HEK293T (cell line): ENCODE measurements at regions not wholly inside any gene's neighbourhood (a gene's known extent, or its start where the extent isn't known, plus 50 kb on each side); places are given as distances from the start of the nearest gene placed in this dataset.

ENCODE experiments used
- CTCF ChIA-PET: fragments of 350-600 bp; formaldehyde crosslinking; extraction: SDS; loops from one replicate; lab custom pipeline; 2021; ENCODE audit warnings: antibody characterized with exemption, inconsistent platforms; lab: Yijun Ruan, JAX
- POLR2A ChIA-PET: fragments of 350-600 bp; formaldehyde crosslinking; extraction: SDS; loops from one replicate; lab custom pipeline; 2020; ENCODE audit warnings: antibody characterized with exemption, inconsistent platforms; lab: Yijun Ruan, JAX
- DNase-seq: peaks from one replicate; pipeline ENCODE4 v3.0.0; 2012; ENCODE audit warnings: mixed read lengths; ENCODE audit errors: extremely low spot score
- ARNT ChIP-seq: fragments of 450-650 bp; IDR thresholded peaks from 2 replicates; pipeline ENCODE4 v1.6.1; 2017; ENCODE audit warnings: mild to moderate bottlenecking
- BHLHE40 ChIP-seq: fragments of 450-650 bp; IDR thresholded peaks from 2 replicates; pipeline ENCODE4 v1.6.1; 2016; ENCODE audit warnings: mild to moderate bottlenecking, moderate library complexity, borderline replicate concordance
- CTBP1 ChIP-seq: fragments of 450-650 bp; IDR thresholded peaks from 2 replicates; pipeline ENCODE4 v1.6.1; 2016; ENCODE audit warnings: borderline replicate concordance
- ELF4 ChIP-seq: fragments of 450-650 bp; IDR thresholded peaks from 2 replicates; pipeline ENCODE4 v1.6.1; 2017; ENCODE audit warnings: antibody characterized with exemption
- FOXA1 ChIP-seq: fragments of 450-650 bp; IDR thresholded peaks from 2 replicates; pipeline ENCODE4 v1.6.1; 2016; ENCODE audit warnings: mild to moderate bottlenecking
- FOXK2 ChIP-seq: fragments of 450-650 bp; IDR thresholded peaks from 2 replicates; pipeline ENCODE4 v1.6.1; 2016; ENCODE audit warnings: mild to moderate bottlenecking
- FOXM1 ChIP-seq: fragments of 450-650 bp; IDR thresholded peaks from 2 replicates; pipeline ENCODE4 v1.6.1; 2017; ENCODE audit warnings: mild to moderate bottlenecking, borderline replicate concordance
- HDGF ChIP-seq: fragments of 450-650 bp; IDR thresholded peaks from 2 replicates; pipeline ENCODE4 v1.6.1; 2017; ENCODE audit warnings: antibody characterized with exemption, borderline replicate concordance
- L3MBTL2 ChIP-seq: fragments of 450-650 bp; conservative IDR thresholded peaks from 2 replicates; pipeline ENCODE4 v1.6.1; 2016; ENCODE audit warnings: mild to moderate bottlenecking
- LEF1 ChIP-seq: fragments of 450-650 bp; IDR thresholded peaks from 2 replicates; pipeline ENCODE4 v1.6.1; 2017; ENCODE audit warnings: mild to moderate bottlenecking, borderline replicate concordance
- NFRKB ChIP-seq: fragments of 450-650 bp; IDR thresholded peaks from 2 replicates; pipeline ENCODE4 v1.6.1; 2016; ENCODE audit warnings: mild to moderate bottlenecking, moderate library complexity
- SP1 ChIP-seq: fragments of 450-650 bp; IDR thresholded peaks from 2 replicates; pipeline ENCODE4 v1.6.1; 2017
- SUZ12 ChIP-seq: fragments of 450-650 bp; IDR thresholded peaks from 2 replicates; pipeline ENCODE4 v1.6.1; 2016; ENCODE audit warnings: mild to moderate bottlenecking
- TARDBP ChIP-seq: fragments of 450-650 bp; IDR thresholded peaks from 2 replicates; pipeline ENCODE4 v1.6.1; 2016
- ZNF384 ChIP-seq: fragments of 450-650 bp; IDR thresholded peaks from 2 replicates; pipeline ENCODE4 v1.6.1; 2016
- TF ChIP-seq, protein P1 (sequence below): fragments of 450-650 bp; IDR thresholded peaks from 2 replicates; pipeline ENCODE4 v1.6.1; 2016

GRCh38 chr5:30994902-30995301, 198.6 kb upstream of the CDH6 start:
- CTCF ChIA-PET: no interaction called here

GRCh38 chr5:30994176-30994575, 199.3 kb upstream of the CDH6 start:
- TF ChIP-seq FOXK2 (no peak), ZNF384 (no peak), FOXM1 (no peak), SUZ12 (no peak), BHLHE40 (no peak), HDGF (no peak), SP1 (no peak), L3MBTL2 (no peak), ARNT (no peak), NFRKB (no peak), FOXA1 (no peak), LEF1 (no peak)
- CTCF ChIA-PET: no interaction called here
- POLR2A ChIA-PET: no interaction called here
- DNase-seq: no peak

More at GRCh38 chr5:30994902-30995301, 198.6 kb upstream of the CDH6 start:
- TF ChIP-seq, protein P1, sequence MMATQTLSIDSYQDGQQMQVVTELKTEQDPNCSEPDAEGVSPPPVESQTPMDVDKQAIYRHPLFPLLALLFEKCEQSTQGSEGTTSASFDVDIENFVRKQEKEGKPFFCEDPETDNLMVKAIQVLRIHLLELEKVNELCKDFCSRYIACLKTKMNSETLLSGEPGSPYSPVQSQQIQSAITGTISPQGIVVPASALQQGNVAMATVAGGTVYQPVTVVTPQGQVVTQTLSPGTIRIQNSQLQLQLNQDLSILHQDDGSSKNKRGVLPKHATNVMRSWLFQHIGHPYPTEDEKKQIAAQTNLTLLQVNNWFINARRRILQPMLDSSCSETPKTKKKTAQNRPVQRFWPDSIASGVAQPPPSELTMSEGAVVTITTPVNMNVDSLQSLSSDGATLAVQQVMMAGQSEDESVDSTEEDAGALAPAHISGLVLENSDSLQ: no peak
- no peak for TF ChIP-seq SP1
- no peak for TF ChIP-seq TARDBP
- POLR2A ChIA-PET: no interaction called here
- DNase-seq: no peak

- POLR2A ChIA-PET: no interaction called here
- CTCF ChIA-PET: no interaction called here
- no peak for DNase-seq
- TF ChIP-seq HDGF: no peak
- no peak for TF ChIP-seq TARDBP
- TF ChIP-seq L3MBTL2: no peak
- TF ChIP-seq FOXK2: no peak
- TF ChIP-seq SP1: no peak
- no peak for TF ChIP-seq NFRKB
- no peak for TF ChIP-seq FOXA1
Observed at GRCh38 chr5:30991462-30991861, 202.0 kb upstream of the CDH6 start.

DNA sequence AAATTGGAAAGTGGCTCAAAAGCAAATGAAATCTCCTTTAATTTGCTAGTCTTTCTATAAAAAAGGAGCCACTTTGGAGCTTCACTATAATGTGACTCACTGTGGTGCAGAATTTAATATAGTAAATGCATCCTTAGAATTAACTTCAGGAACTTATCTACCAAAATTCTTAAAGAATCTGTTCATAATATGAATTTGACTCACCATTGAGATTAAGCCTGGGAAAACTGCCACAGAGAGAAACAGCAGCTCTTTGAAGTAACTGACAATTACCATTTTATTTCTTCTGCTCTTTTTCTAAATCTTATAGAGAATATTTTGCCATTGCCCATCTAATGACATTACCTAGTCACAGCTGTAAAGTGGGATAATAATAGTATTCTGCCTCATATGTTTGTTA, 211.9 kb upstream of the CDH6 start:
- no peak for DNase-seq
- TF ChIP-seq SP1: no peak
- no peak for TF ChIP-seq CTBP1
- no peak for TF ChIP-seq NFRKB
- TF ChIP-seq ARNT: no peak
- TF ChIP-seq SUZ12: no peak
- TF ChIP-seq FOXA1: no peak
- TF ChIP-seq FOXK2: no peak
- no peak for TF ChIP-seq ZNF384
- TF ChIP-seq LEF1: no peak
- no peak for TF ChIP-seq FOXM1
- TF ChIP-seq L3MBTL2: no peak
- TF ChIP-seq, protein P1: no peak
- no peak for TF ChIP-seq ELF4
- ChIA-PET POLR2A (no interaction called here), CTCF (no interaction called here)

- CTCF ChIA-PET: no interaction called here
Observed at GRCh38 chr5:30968971-30969370, 224.5 kb upstream of the CDH6 start.

DNA sequence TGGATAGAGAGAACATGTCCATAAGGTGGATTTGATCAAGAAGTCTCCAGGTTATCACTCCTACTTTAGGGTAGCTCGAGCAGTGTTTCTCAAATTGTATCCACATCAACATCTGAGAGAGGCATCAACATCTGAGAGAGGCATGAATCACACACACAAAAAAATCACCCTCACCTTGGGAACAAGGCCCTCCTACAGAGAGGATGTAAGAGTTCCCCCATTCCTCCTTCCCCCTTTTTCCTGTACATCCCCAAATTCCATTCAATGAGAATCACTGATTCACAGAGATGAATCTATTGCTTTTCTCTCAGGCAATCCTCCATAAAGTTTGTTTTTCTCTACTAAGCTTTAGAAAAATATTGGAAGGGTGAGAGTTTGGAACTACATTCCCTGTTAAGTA, 233.4 kb upstream of the CDH6 start:
- POLR2A ChIA-PET: no interaction called here
- TF ChIP-seq ARNT: no peak
- TF ChIP-seq HDGF: no peak
- TF ChIP-seq SUZ12: no peak
- TF ChIP-seq ELF4: no peak
- TF ChIP-seq BHLHE40: no peak
- TF ChIP-seq FOXK2: no peak
- no peak for TF ChIP-seq FOXM1
- no peak for TF ChIP-seq ZNF384
- no peak for TF ChIP-seq L3MBTL2
- no peak for TF ChIP-seq CTBP1
- TF ChIP-seq NFRKB: no peak
- TF ChIP-seq FOXA1: no peak
- no peak for TF ChIP-seq LEF1
- no peak for TF ChIP-seq SP1
- no peak for TF ChIP-seq TARDBP
- DNase-seq: no peak
- CTCF ChIA-PET: no interaction called here

More at GRCh38 chr5:30968971-30969370, 224.5 kb upstream of the CDH6 start:
- POLR2A ChIA-PET: no interaction called here
- TF ChIP-seq NFRKB (no peak), CTBP1 (no peak), FOXM1 (no peak), LEF1 (no peak), ARNT (no peak), HDGF (no peak), ELF4 (no peak), ZNF384 (no peak), L3MBTL2 (no peak), FOXA1 (no peak), SP1 (no peak), FOXK2 (no peak), SUZ12 (no peak), BHLHE40 (no peak)
- TF ChIP-seq, protein P1: no peak
- no peak for DNase-seq

GRCh38 chr5:30959238-30959637, 234.2 kb upstream of the CDH6 start:
- TF ChIP-seq, protein P1: no peak
- TF ChIP-seq LEF1 (no peak), SP1 (no peak)
- ChIA-PET CTCF (no interaction called here), POLR2A (no interaction called here)
- DNase-seq: no peak
